ENCODE measurements at regions not wholly inside any gene's neighbourhood (a gene's known extent, or its start where the extent isn't known, plus 50 kb on each side); places are given as distances from the start of the nearest gene placed in this dataset.

DNA sequence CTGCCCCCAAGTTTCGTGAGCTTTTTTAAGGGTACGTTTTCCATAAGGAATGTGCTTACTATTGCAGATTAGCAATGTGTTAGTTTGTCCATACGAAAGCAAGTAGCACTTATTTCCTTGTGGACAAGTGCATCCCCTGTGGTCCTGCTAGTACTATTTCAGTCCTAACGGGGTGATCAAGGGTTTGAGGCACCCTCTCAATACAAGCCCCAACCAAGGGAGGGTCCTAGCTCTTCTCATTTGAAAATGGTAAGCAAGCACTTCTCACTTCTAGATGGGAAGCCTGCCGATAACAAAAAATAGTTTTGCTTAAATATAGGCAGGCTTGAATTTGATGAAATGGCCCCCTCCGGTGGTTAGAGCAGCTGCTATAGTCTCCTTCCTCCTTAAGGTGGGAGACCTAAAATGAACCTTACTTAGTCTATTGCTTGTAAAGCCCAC lies 64.0 kb upstream of the HMCN1 start:
- Histone ChIP-seq H3K9me2 (replicated peaks; ENCODE audit: insufficient read depth, low read length) (no peaks in the 10 kb centered on the region), H3K27me3 (ENCODE audit: low read length) (no peaks in the 10 kb centered on the region), H3K4me3 (ENCODE audit: insufficient read depth, low read length, poor library complexity, severe bottlenecking) (no peak overlapping the region), H3K79me2 (ENCODE audit: insufficient read depth, low read length) (no peaks in the 10 kb centered on the region), H3K9me3 (ENCODE audit: insufficient read depth, low read length) (no peaks in the 10 kb centered on the region), H3K9ac (ENCODE audit: low read length) (no peak overlapping the region), H3K27ac (ENCODE audit: low read depth, low read length) (no peak overlapping the region), H4K20me1 (ENCODE audit: low read depth, low read length) (no peaks in the 10 kb centered on the region), H2AFZ (ENCODE audit: low read depth, low read length, severe bottlenecking) (no peak overlapping the region), H3K4me2 (ENCODE audit: low read depth, low read length, poor library complexity, severe bottlenecking) (no peak overlapping the region), H3F3A (ENCODE audit: insufficient read depth) (no peaks in the 10 kb centered on the region), H3K36me3 (ENCODE audit: low read length) (no peaks in the 10 kb centered on the region)
- no peak for TF ChIP-seq EZH2phosphoT487 (conservative IDR thresholded peaks at IDR 0.05; ENCODE audit: low read length)
- TF ChIP-seq, protein P1, sequence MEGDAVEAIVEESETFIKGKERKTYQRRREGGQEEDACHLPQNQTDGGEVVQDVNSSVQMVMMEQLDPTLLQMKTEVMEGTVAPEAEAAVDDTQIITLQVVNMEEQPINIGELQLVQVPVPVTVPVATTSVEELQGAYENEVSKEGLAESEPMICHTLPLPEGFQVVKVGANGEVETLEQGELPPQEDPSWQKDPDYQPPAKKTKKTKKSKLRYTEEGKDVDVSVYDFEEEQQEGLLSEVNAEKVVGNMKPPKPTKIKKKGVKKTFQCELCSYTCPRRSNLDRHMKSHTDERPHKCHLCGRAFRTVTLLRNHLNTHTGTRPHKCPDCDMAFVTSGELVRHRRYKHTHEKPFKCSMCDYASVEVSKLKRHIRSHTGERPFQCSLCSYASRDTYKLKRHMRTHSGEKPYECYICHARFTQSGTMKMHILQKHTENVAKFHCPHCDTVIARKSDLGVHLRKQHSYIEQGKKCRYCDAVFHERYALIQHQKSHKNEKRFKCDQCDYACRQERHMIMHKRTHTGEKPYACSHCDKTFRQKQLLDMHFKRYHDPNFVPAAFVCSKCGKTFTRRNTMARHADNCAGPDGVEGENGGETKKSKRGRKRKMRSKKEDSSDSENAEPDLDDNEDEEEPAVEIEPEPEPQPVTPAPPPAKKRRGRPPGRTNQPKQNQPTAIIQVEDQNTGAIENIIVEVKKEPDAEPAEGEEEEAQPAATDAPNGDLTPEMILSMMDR (IDR thresholded peaks at IDR 0.05; ENCODE audit: insufficient read depth, low read length, poor library complexity, severe bottlenecking) = no peak

DNA sequence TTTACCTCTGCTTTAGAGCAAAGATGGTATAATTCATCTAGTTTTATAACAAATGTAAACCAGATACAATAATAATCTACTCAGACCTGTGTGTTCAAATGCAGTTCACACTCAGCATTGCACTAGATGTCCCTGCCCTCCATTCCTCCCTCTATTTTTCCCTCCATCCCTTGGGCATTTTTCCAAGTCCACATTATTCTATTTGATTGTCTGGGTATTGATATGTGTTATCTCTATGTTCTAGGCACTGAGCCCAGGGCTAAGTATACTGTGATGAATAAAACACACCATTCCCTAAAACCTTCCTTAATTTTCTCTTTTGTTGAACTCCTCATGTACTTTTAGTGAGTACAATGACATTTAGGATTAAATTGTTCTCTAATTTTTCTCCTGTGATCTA lies 66.2 kb upstream of the HMCN1 start:
- Histone ChIP-seq H3K27ac (ENCODE audit: low read depth, low read length) (no peak overlapping the region), H3K4me3 (ENCODE audit: insufficient read depth, low read length, poor library complexity, severe bottlenecking) (no peak overlapping the region)
- TF ChIP-seq EZH2phosphoT487 (conservative IDR thresholded peaks at IDR 0.05; ENCODE audit: low read length) = no peak
- TF ChIP-seq, protein P1 (IDR thresholded peaks at IDR 0.05; ENCODE audit: insufficient read depth, low read length, poor library complexity, severe bottlenecking) = no peak

DNA sequence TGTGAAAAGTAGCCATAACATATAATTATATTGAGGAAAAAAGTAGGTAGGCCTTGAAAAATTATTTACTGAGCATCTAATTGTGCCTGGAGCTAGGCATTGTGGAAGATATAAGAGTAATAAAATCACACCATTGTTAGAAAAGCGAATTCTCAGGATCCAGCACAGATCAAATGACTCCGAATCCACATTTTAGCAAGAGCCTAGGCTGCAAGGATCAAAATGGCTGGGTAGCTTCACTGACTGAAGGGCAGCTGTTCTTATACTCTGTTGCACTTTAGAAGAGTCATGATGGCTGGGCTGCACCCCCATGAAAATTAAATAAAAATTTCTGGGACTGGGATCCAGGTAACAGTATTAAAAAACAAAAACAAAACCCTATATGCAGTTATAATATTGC lies 67.6 kb upstream of the HMCN1 start:
- no peak overlapping the region for H3K4me3 ChIP-seq (ENCODE audit: insufficient read depth, low read length, poor library complexity, severe bottlenecking)
- no peaks in the 10 kb centered on the region for H3F3A ChIP-seq (ENCODE audit: insufficient read depth)
- H3K4me2 ChIP-seq (ENCODE audit: low read depth, low read length, poor library complexity, severe bottlenecking) = no peak overlapping the region
- H2AFZ ChIP-seq (ENCODE audit: low read depth, low read length, severe bottlenecking) = no peak overlapping the region
- H3K9me3 ChIP-seq (ENCODE audit: insufficient read depth, low read length) = no peaks in the 10 kb centered on the region
- H3K79me2 ChIP-seq (ENCODE audit: insufficient read depth, low read length) = no peaks in the 10 kb centered on the region
- H3K36me3 ChIP-seq (ENCODE audit: low read length) = no peaks in the 10 kb centered on the region
- no peak overlapping the region for H3K9ac ChIP-seq (ENCODE audit: low read length)
- TF ChIP-seq EZH2phosphoT487 (conservative IDR thresholded peaks at IDR 0.05; ENCODE audit: low read length) = no peak
- TF ChIP-seq, protein P1 (IDR thresholded peaks at IDR 0.05; ENCODE audit: insufficient read depth, low read length, poor library complexity, severe bottlenecking) = no peak
- no peak overlapping the region for H3K27ac ChIP-seq (ENCODE audit: low read depth, low read length)
- no peaks in the 10 kb centered on the region for H3K9me2 ChIP-seq (replicated peaks; ENCODE audit: insufficient read depth, low read length)
- H4K20me1 ChIP-seq (ENCODE audit: low read depth, low read length) = no peaks in the 10 kb centered on the region
- H3K27me3 ChIP-seq (ENCODE audit: low read length) = no peaks in the 10 kb centered on the region

More for the DNA sequence above, 66.2 kb upstream of the HMCN1 start:
- H3K36me3 ChIP-seq (ENCODE audit: low read length) = no peaks in the 10 kb centered on the region
- H3K9ac ChIP-seq (ENCODE audit: low read length) = no peak overlapping the region
- H3F3A ChIP-seq (ENCODE audit: insufficient read depth) = no peaks in the 10 kb centered on the region
- no peak overlapping the region for H2AFZ ChIP-seq (ENCODE audit: low read depth, low read length, severe bottlenecking)
- no peaks in the 10 kb centered on the region for H3K79me2 ChIP-seq (ENCODE audit: insufficient read depth, low read length)
- H3K27me3 ChIP-seq (ENCODE audit: low read length) = no peaks in the 10 kb centered on the region
- no peaks in the 10 kb centered on the region for H4K20me1 ChIP-seq (ENCODE audit: low read depth, low read length)
- H3K9me2 ChIP-seq (replicated peaks; ENCODE audit: insufficient read depth, low read length) = no peaks in the 10 kb centered on the region
- H3K9me3 ChIP-seq (ENCODE audit: insufficient read depth, low read length) = no peaks in the 10 kb centered on the region
- no peak overlapping the region for H3K4me2 ChIP-seq (ENCODE audit: low read depth, low read length, poor library complexity, severe bottlenecking)

Measured in SU-DHL-6 (cell line).